Endothelial cell of umbilical vein (primary cell): ENCODE measurements at regions not wholly inside any gene's neighbourhood (a gene's known extent, or its start where the extent isn't known, plus 50 kb on each side); places are given as distances from the start of the nearest gene placed in this dataset.

ENCODE experiments used
- BruUV-seq: library from RNA; stranded (reverse); fragments of 400-500 nt; replicated peaks from 2 replicates; lab custom pipeline; 2021; lab: Mats Ljungman, UMichigan
- CTCF ChIA-PET: fragments of 300-600, 350-600 bp; sonication (Branson Sonifier 250); formaldehyde crosslinking; loops from one replicate; lab custom pipeline; 2021; ENCODE audit warnings: antibody characterized with exemption, inconsistent platforms; lab: Charles Lee
- POLR2A ChIA-PET: fragments of 300-600, 350-600 bp; sonication (Branson Sonifier 250); formaldehyde crosslinking; loops from one replicate; lab custom pipeline; 2021; ENCODE audit warnings: antibody characterized with exemption, inconsistent platforms; lab: Charles Lee
- DNase-seq: peaks from one replicate; pipeline ENCODE4 v3.0.0-alpha.2; 2011; ENCODE audit warnings: low read depth, low spot score
- FAIRE-seq: peaks from 2 replicates; lab custom pipeline; 2011; peaks lifted over from hg19 to GRCh38; lab: Jason Lieb, UNC
- H2AFZ ChIP-seq: 2 replicates; pipeline ENCODE4 v1.6.0; 2012; ENCODE audit warnings: low read depth, low read length, control low read depth, inconsistent platforms
- H3K27ac ChIP-seq: 2 replicates; pipeline ENCODE4 v1.5.1; 2011; ENCODE audit warnings: low read depth, mild to moderate bottlenecking, control low read depth, low read length, moderate library complexity; ENCODE audit not compliant: insufficient read depth
- H3K27me3 ChIP-seq, 2 experiments: 2 replicates each; pipeline versions ENCODE4 v1.6.0 to v1.6.1; 2011; ENCODE audit warnings: low read length in 2 of 2, mixed read lengths in 1 of 2; ENCODE audit not compliant: control insufficient read depth in 2 of 2, insufficient read depth in 2 of 2
- H3K36me3 ChIP-seq, 2 experiments: 2 replicates in 1 of 2; 3 replicates in 1 of 2; pipeline ENCODE4 v1.5.1; 2011; ENCODE audit warnings: low read length in 2 of 2, mild to moderate bottlenecking in 1 of 2, moderate library complexity in 1 of 2; ENCODE audit not compliant: control insufficient read depth in 2 of 2, insufficient read depth in 2 of 2; ENCODE audit errors: extremely low read depth in 1 of 2
- H3K4me1 ChIP-seq: 3 replicates; pipeline ENCODE4 v1.5.1; 2011; ENCODE audit warnings: mild to moderate bottlenecking, low read length; ENCODE audit not compliant: control insufficient read depth, insufficient read depth; ENCODE audit errors: extremely low read depth
- H3K4me2 ChIP-seq: 2 replicates; pipeline ENCODE4 v1.6.1; 2011; ENCODE audit warnings: low read length, control low read depth, mixed read lengths; ENCODE audit not compliant: insufficient read depth
- H3K4me3 ChIP-seq, 3 experiments: fragments of 200-600 bp in 1 of 3; sonication (generic), shearing (Covaris generic) in 1 of 3; replicated peaks in 1 of 3; 2 replicates each; pipeline ENCODE4 v1.5.1; 2011 to 2016; ENCODE audit warnings: control low read depth in 3 of 3, low read length in 3 of 3, mild to moderate bottlenecking in 2 of 3, inconsistent platforms in 1 of 3, low read depth in 1 of 3, moderate library complexity in 1 of 3; ENCODE audit not compliant: insufficient read depth in 1 of 3
- H3K79me2 ChIP-seq: 2 replicates; pipeline ENCODE4 v1.6.0; 2012; ENCODE audit warnings: low read length, inconsistent platforms; ENCODE audit not compliant: control insufficient read depth, insufficient read depth
- H3K9ac ChIP-seq: replicated peaks from 2 replicates; pipeline ENCODE3; 2011; ENCODE audit warnings: low read length, control low read depth; ENCODE audit not compliant: insufficient read depth; ENCODE audit errors: extremely low read depth
- H3K9me1 ChIP-seq: replicated peaks from 3 replicates; pipeline ENCODE4 v1.6.0; 2011; ENCODE audit warnings: mild to moderate bottlenecking, low read length; ENCODE audit not compliant: control insufficient read depth, insufficient read depth; ENCODE audit errors: extremely low read depth
- H3K9me3 ChIP-seq: replicated peaks from 2 replicates; pipeline ENCODE4 v1.5.1; 2012; ENCODE audit warnings: low read length, inconsistent platforms; ENCODE audit not compliant: control insufficient read depth, insufficient read depth
- H4K20me1 ChIP-seq: replicated peaks from 2 replicates; pipeline ENCODE3; 2011; ENCODE audit warnings: mild to moderate bottlenecking, low read length; ENCODE audit not compliant: control insufficient read depth, insufficient read depth; ENCODE audit errors: extremely low read depth
- CTCF ChIP-seq, 2 donors: IDR thresholded peaks; 1 replicate in 1 of 2; 2 replicates in 1 of 2; pipeline ENCODE4 v1.5.1; 2011; ENCODE audit warnings: low read length in 2 of 2, mild to moderate bottlenecking in 2 of 2, moderate library complexity in 2 of 2, control low read depth in 1 of 2, inconsistent platforms in 1 of 2, low read depth in 1 of 2; ENCODE audit not compliant: insufficient read depth in 1 of 2; ENCODE audit errors: extremely low read depth in 1 of 2
- EZH2 ChIP-seq: IDR thresholded peaks from 2 replicates; pipeline ENCODE4 v1.6.1; 2012; ENCODE audit warnings: borderline replicate concordance, low read depth, mild to moderate bottlenecking, moderate library complexity, low read length, inconsistent platforms; ENCODE audit not compliant: severe bottlenecking
- FOS ChIP-seq: IDR thresholded peaks from 2 replicates; pipeline ENCODE4 v1.6.1; 2011; ENCODE audit warnings: mild to moderate bottlenecking, low read length, moderate library complexity, borderline replicate concordance; ENCODE audit not compliant: insufficient read depth
- GATA2 ChIP-seq: IDR thresholded peaks from 2 replicates; pipeline ENCODE4 v1.7.0; 2011; ENCODE audit warnings: low read depth, mild to moderate bottlenecking, moderate library complexity, mixed read lengths, low read length; ENCODE audit not compliant: insufficient read length, insufficient read depth
- JUN ChIP-seq: IDR thresholded peaks from 2 replicates; pipeline ENCODE4 v1.6.1; 2011; ENCODE audit warnings: borderline replicate concordance, low read depth; ENCODE audit not compliant: insufficient read length, insufficient read depth
- MAX ChIP-seq: IDR thresholded peaks from 2 replicates; pipeline ENCODE4 v1.6.1; 2011; ENCODE audit not compliant: insufficient read depth, insufficient read length
- MYC ChIP-seq: IDR thresholded peaks from one replicate; pipeline ENCODE4 v1.6.1; 2011; ENCODE audit warnings: mild to moderate bottlenecking, low read depth, low read length
- POLR2A ChIP-seq: IDR thresholded peaks from 2 replicates; pipeline ENCODE4 v1.6.1; 2012; ENCODE audit warnings: low read depth, mild to moderate bottlenecking, control low read depth, low read length
- POLR2AphosphoS5 ChIP-seq: IDR thresholded peaks from 2 replicates; pipeline ENCODE4 v1.6.1; 2012; ENCODE audit warnings: low read depth, mild to moderate bottlenecking, control low read depth, low read length, moderate library complexity; ENCODE audit not compliant: insufficient read depth
- dilution Hi-C: fragments of 300-500 bp; cut with MboI; formaldehyde crosslinking; loops from one replicate; pipeline ENCODE4 v1.15.0; 2019; ENCODE audit warnings: low sequenced_read_pairs; ENCODE audit not compliant: extremely low pct_ligation_motif_present
- intact Hi-C: fragments of 100-400 bp; cut with micrococcal nuclease; formaldehyde crosslinking; loops from one replicate; pipeline ENCODE4 v1.10.0; 2022

GRCh38 chr1:42004322-42004721 lies 85.6 kb upstream of the HIVEP3 start:
- DNase-seq, result no peak
- no peak overlapping the region for H3K9ac ChIP-seq
- H3K9me3 ChIP-seq, result no peaks in the 10 kb centered on the region
- ChIA-PET CTCF (no interaction called here), POLR2A (no interaction called here)
- no peak for TF ChIP-seq POLR2A
- TF ChIP-seq FOS, result no peak
- TF ChIP-seq GATA2, result no peak
- no peak for TF ChIP-seq EZH2
- TF ChIP-seq MAX, result no peak
- TF ChIP-seq JUN, result no peak
- no peak overlapping the region for H3K4me2 ChIP-seq
- no peaks in the 10 kb centered on the region for H3K4me1 ChIP-seq
- FAIRE-seq, result no peak
- intact Hi-C loops (no loop called here), dilution Hi-C loops (no loop called here)
- BruUV-seq, result no TSS peak
- H3K27me3 ChIP-seq, result no peaks in the 10 kb centered on the region
- no peaks in the 10 kb centered on the region for H3K79me2 ChIP-seq
- no peaks in the 10 kb centered on the region for H3K36me3 ChIP-seq
- H4K20me1 ChIP-seq, result no peaks in the 10 kb centered on the region
- no peak overlapping the region for H3K4me3 ChIP-seq
- H3K27ac ChIP-seq, result no peak overlapping the region
- no peak overlapping the region for H2AFZ ChIP-seq
- H3K9me1 ChIP-seq, result no peaks in the 10 kb centered on the region

GRCh38 chr1:42003433-42003832 lies 84.7 kb upstream of the HIVEP3 start:
- Histone ChIP-seq H2AFZ (no peak overlapping the region), H3K9me3 (no peaks in the 10 kb centered on the region), H3K27ac (no peak overlapping the region), H3K9ac (no peak overlapping the region), H3K36me3 (no peaks in the 10 kb centered on the region), H3K27me3 (no peaks in the 10 kb centered on the region), H3K4me2 (no peak overlapping the region), H3K79me2 (no peaks in the 10 kb centered on the region), H3K9me1 (no peaks in the 10 kb centered on the region), H3K4me1 (no peaks in the 10 kb centered on the region), H4K20me1 (no peaks in the 10 kb centered on the region), H3K4me3 (no peak overlapping the region)
- no TSS peak for BruUV-seq
- TF ChIP-seq POLR2A (no peak), JUN (no peak), CTCF (IDR thresholded peaks at IDR 0.05; ENCODE audit: extremely low read depth in 1 of 2, insufficient read depth in 1 of 2, low read depth in 1 of 2, low read length in 2 of 2) (no peak), MYC (no peak), POLR2AphosphoS5 (no peak), GATA2 (no peak), FOS (no peak), MAX (no peak), EZH2 (no peak)
- dilution Hi-C loops, result no loop called here
- ChIA-PET CTCF (interaction anchor here (1.3 kb wide), 1 partner anchor 191 kb away, joined by 4 read pairs; no protein-coding TSS in a partner anchor), POLR2A (no interaction called here)
- FAIRE-seq (peak; percentile 35), DNase-seq (no peak)
- intact Hi-C loops, result no loop called here
